ENCODE measurements at regions not wholly inside any gene's neighbourhood (a gene's known extent, or its start where the extent isn't known, plus 50 kb on each side); places are given as distances from the start of the nearest gene placed in this dataset.

- no peaks in the 10 kb centered on the region for H3K36me3 ChIP-seq (ENCODE audit: control insufficient read depth, insufficient read depth, low read length)
- H4K8ac ChIP-seq (ENCODE audit: low read depth in 2 of 2, low read length in 2 of 2): peak overlapping the region; percentile 96 to 97
- H2BK15ac ChIP-seq (ENCODE audit: low read depth, low read length): peak overlapping the region; percentile 81; the same call in 2 of the 3 replicates
- H4K5ac ChIP-seq (ENCODE audit: low read depth, low read length): peak overlapping the region; percentile 99
- intact Hi-C loops (cut with micrococcal nuclease) (loop anchor here (5.0 to 10.0 kb wide), 2 partner anchors 95 to 422 kb away; partner anchors contain the start of gene SLC8A1), in situ Hi-C loops (cut with MboI; ENCODE audit: low sequenced_read_pairs) (no loop called here), dilution Hi-C loops (cut with HindIII; ENCODE audit: low sequenced_read_pairs, unreplicated experiment) (no loop called here)
- H3K56ac ChIP-seq (ENCODE audit: extremely low read depth, insufficient read depth, low read length): peak overlapping the region; percentile 87
- DNase-seq (peak; percentile 92), ATAC-seq (ENCODE audit: low read depth) (peak; percentile 67)
- H3K14ac ChIP-seq (replicated peaks; ENCODE audit: low read depth, low read length): peak overlapping the region; percentile 93
- H2BK20ac ChIP-seq (ENCODE audit: low read depth, low read length): peak overlapping the region; percentile 98
- no peaks in the 10 kb centered on the region for H3K27me3 ChIP-seq (ENCODE audit: control insufficient read depth, insufficient read depth, low read length)
- H3K4ac ChIP-seq (ENCODE audit: low read depth, low read length): peak overlapping the region; percentile 97
- peak overlapping the region; percentile 98 for H2BK120ac ChIP-seq (ENCODE audit: low read depth, low read length)
- CTCF ChIA-PET: interaction anchor here (0.6 kb wide), 2 partner anchors 66 to 336 kb away, joined by 3 to 4 read pairs; no protein-coding TSS in a partner anchor
- H3K9me1 ChIP-seq (ENCODE audit: insufficient read depth, low read length): peaks cover 3% of the 10 kb centered on the region; the same call in 1 of the 2 replicates
- peak overlapping the region; percentile 96 for H2AK5ac ChIP-seq (ENCODE audit: low read depth, low read length)
- no peak overlapping the region for H3K4me3 ChIP-seq (ENCODE audit: insufficient read depth, low read depth, low read length)
- peak overlapping the region; percentile 66; the same call in 1 of the 2 replicates for H3K9ac ChIP-seq (ENCODE audit: low read depth, low read length)
- no peaks in the 10 kb centered on the region for H3K79me1 ChIP-seq (ENCODE audit: low read depth in 1 of 2, low read length in 2 of 2)
- H2AFZ ChIP-seq (replicated peaks; ENCODE audit: low read length, poor library complexity): no peak overlapping the region
- POLR2A ChIA-PET (ENCODE audit: unreplicated experiment): interaction anchor here (1.0 kb wide), 1 partner anchor 70 kb away, joined by 5 read pairs; no protein-coding TSS in a partner anchor
- peak overlapping the region; percentile 86 for H3K23ac ChIP-seq (ENCODE audit: low read depth, low read length)
- no peak overlapping the region for H2AK9ac ChIP-seq (replicated peaks; ENCODE audit: low read depth, low read length, poor library complexity)
- H3K4me2 ChIP-seq (ENCODE audit: low read depth, low read length): no peak overlapping the region
- peak overlapping the region; percentile 96 for H4K91ac ChIP-seq (ENCODE audit: insufficient read depth, low read depth, low read length)
- peaks cover 19% of the 10 kb centered on the region for H3K4me1 ChIP-seq (ENCODE audit: control insufficient read depth, insufficient read depth, low read length)
- H4K20me1 ChIP-seq (ENCODE audit: insufficient read depth, low read length): no peaks in the 10 kb centered on the region
- H3K27ac ChIP-seq (ENCODE audit: insufficient read depth, low read length): peak overlapping the region; percentile 98
- BruUV-seq (replicated peaks): no TSS peak
- TF ChIP-seq POLR2A (IDR thresholded peaks at IDR 0.05; ENCODE audit: low read depth, low read length) (no peak), MXI1 (IDR thresholded peaks at IDR 0.05; ENCODE audit: borderline replicate concordance, low read depth, low read length) (no peak), SMC3 (IDR thresholded peaks at IDR 0.05; ENCODE audit: low read depth, low read length) (no peak), MAFK (IDR thresholded peaks at IDR 0.05; ENCODE audit: low read depth, low read length) (no peak), RCOR1 (IDR thresholded peaks at IDR 0.05; ENCODE audit: insufficient replicate concordance, low read length) (peak; percentile 42), CEBPB (IDR thresholded peaks at IDR 0.05; ENCODE audit: low read depth, low read length) (peak; percentile 66), BHLHE40 (IDR thresholded peaks at IDR 0.05; ENCODE audit: low read depth, low read length) (0 out of 2 replicates have a peak, but pooled peaks have one; percentile 17), FOS (IDR thresholded peaks at IDR 0.05; ENCODE audit: low read depth, low read length) (peak; percentile 56)
- TF ChIP-seq, protein P1, sequence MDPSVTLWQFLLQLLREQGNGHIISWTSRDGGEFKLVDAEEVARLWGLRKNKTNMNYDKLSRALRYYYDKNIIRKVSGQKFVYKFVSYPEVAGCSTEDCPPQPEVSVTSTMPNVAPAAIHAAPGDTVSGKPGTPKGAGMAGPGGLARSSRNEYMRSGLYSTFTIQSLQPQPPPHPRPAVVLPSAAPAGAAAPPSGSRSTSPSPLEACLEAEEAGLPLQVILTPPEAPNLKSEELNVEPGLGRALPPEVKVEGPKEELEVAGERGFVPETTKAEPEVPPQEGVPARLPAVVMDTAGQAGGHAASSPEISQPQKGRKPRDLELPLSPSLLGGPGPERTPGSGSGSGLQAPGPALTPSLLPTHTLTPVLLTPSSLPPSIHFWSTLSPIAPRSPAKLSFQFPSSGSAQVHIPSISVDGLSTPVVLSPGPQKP (IDR thresholded peaks at IDR 0.05; ENCODE audit: borderline replicate concordance, low read depth, low read length): no peak
- peak overlapping the region; percentile 99 for H3K18ac ChIP-seq (ENCODE audit: low read depth, low read length)
- WGBS, 2 experiments (ENCODE audit: extremely low coverage in 2 of 2, insufficient read length in 1 of 2): no CpG with 5 or more reads among the region's 2 CpGs
- H3K9me3 ChIP-seq (ENCODE audit: control insufficient read depth, insufficient read depth, low read length): peaks cover 3% of the 10 kb centered on the region; the same call in 1 of the 2 replicates
- peak overlapping the region; percentile 99 for H2BK5ac ChIP-seq (ENCODE audit: low read depth, low read length, poor library complexity, severe bottlenecking)
Measured at GRCh38 chr2:40032650-40033319, 253.7 kb upstream of the THUMPD2 start.
